NK-92 treated with Interleukin-12 subunit alpha and Interleukin-12 subunit beta, amount 100 ng/mL, for 24 hours (cell line): ENCODE measurements at regions not wholly inside any gene's neighbourhood (a gene's known extent, or its start where the extent isn't known, plus 50 kb on each side); places are given as distances from the start of the nearest gene placed in this dataset.

Experiments
- DNase-seq: peaks from one replicate; lab custom pipeline; 2025; lab: John Stamatoyannopoulos, UW

- peak; percentile 18 for DNase-seq
These were observed 63.9 kb upstream of the AHR start for GRCh38 chr7:17234398-17235031.

GRCh38 chr7:17236171-17236570 lies 62.3 kb upstream of the AHR start:
- no peak for DNase-seq

GRCh38 chr7:17236603-17237002 lies 61.8 kb upstream of the AHR start:
- DNase-seq = no peak

GRCh38 chr7:17239046-17239445 lies 59.4 kb upstream of the AHR start:
- DNase-seq = no peak

- DNase-seq = no peak
These were observed 58.5 kb upstream of the AHR start for GRCh38 chr7:17239683-17240521.

GRCh38 chr7:17242504-17242903 lies 55.9 kb upstream of the AHR start:
- no peak for DNase-seq

GRCh38 chr7:17244786-17245185 lies 53.7 kb upstream of the AHR start:
- no peak for DNase-seq

GRCh38 chr7:17247357-17247756 lies 51.1 kb upstream of the AHR start:
- no peak for DNase-seq

- DNase-seq = no peak
These were observed 49.9 kb upstream of the AHR start for GRCh38 chr7:17248527-17248926.
